Neural progenitor cell (in vitro differentiated cells): ENCODE measurements at regions not wholly inside any gene's neighbourhood (a gene's known extent, or its start where the extent isn't known, plus 50 kb on each side); places are given as distances from the start of the nearest gene placed in this dataset.

ENCODE experiments used
- CTCF ChIP-seq: fragments of 200-600 bp; sonication (generic); IDR thresholded peaks from 2 replicates; pipeline ENCODE4 v1.5.1; 2017; ENCODE audit warnings: antibody characterized with exemption, mild to moderate bottlenecking
- EZH2 ChIP-seq: fragments of 200-600 bp; sonication (generic); IDR thresholded peaks from 2 replicates; pipeline ENCODE4 v1.6.1; 2017; ENCODE audit warnings: antibody characterized with exemption, mild to moderate bottlenecking, moderate library complexity
- EZH2phosphoT487 ChIP-seq: fragments of 200-600 bp; sonication (generic); IDR thresholded peaks from 2 replicates; pipeline ENCODE4 v1.6.1; 2017; ENCODE audit warnings: antibody characterized with exemption

- TF ChIP-seq CTCF (no peak), EZH2phosphoT487 (peak; percentile 25), EZH2 (no peak)
Observed at GRCh38 chr3:194058753-194059152, 77.2 kb upstream of the HES1 start.
